PC-3 (cell line): ENCODE measurements at regions not wholly inside any gene's neighbourhood (a gene's known extent, or its start where the extent isn't known, plus 50 kb on each side); places are given as distances from the start of the nearest gene placed in this dataset.

ENCODE experiments used
- ATAC-seq: fragments of 200-7000 bp; cut with Tn5 transposase; 2 replicates; pipeline ENCODE4 v1.9.1; 2020; ENCODE audit warnings: mild to moderate bottlenecking, moderate library complexity
- BruUV-seq: library from RNA; stranded (reverse); fragments of 400-500 nt; replicated peaks from 2 replicates; lab custom pipeline; 2021; lab: Mats Ljungman, UMichigan
- CTCF ChIA-PET: fragments of 300-600 bp; sonication (Branson Sonifier 250); formaldehyde crosslinking; loops from one replicate; lab custom pipeline; 2022; ENCODE audit warnings: antibody characterized with exemption; lab: Charles Lee
- POLR2A ChIA-PET: fragments of 300-600 bp; sonication (Branson Sonifier 250); formaldehyde crosslinking; loops from one replicate; lab custom pipeline; 2022; ENCODE audit warnings: antibody characterized with exemption; ENCODE audit not compliant: unreplicated experiment; lab: Charles Lee
- DNase-seq: peaks from one replicate; pipeline ENCODE4 v3.0.0-alpha.2; 2015
- H2AFZ ChIP-seq: fragments of 300-600 bp; sonication (generic); 2 replicates; pipeline ENCODE4 v1.6.0; 2016; ENCODE audit warnings: antibody characterized with exemption, low read length
- H3F3A ChIP-seq: fragments of 300-600 bp; sonication (generic); one replicate; pipeline ENCODE4 v1.6.0; 2017; ENCODE audit warnings: antibody characterized with exemption, low read length, control low read depth, mild to moderate bottlenecking; ENCODE audit not compliant: unreplicated experiment
- H3K27ac ChIP-seq: fragments of 300-600 bp; sonication (generic); 2 replicates; pipeline ENCODE4 v1.5.1; 2016; ENCODE audit warnings: mild to moderate bottlenecking, low read length
- H3K27me3 ChIP-seq: fragments of 300-600 bp; sonication (generic); 2 replicates; pipeline ENCODE4 v1.6.1; 2016; ENCODE audit warnings: low read length, mixed read lengths
- H3K36me3 ChIP-seq: fragments of 300-600 bp; sonication (generic); 2 replicates; pipeline ENCODE4 v1.6.1; 2016; ENCODE audit warnings: low read depth, mixed run types, low read length, mixed read lengths
- H3K4me1 ChIP-seq: fragments of 300-600 bp; sonication (generic); 2 replicates; pipeline ENCODE4 v1.5.1; 2016; ENCODE audit warnings: low read length; ENCODE audit not compliant: insufficient read depth
- H3K4me2 ChIP-seq: fragments of 300-600 bp; sonication (generic); 2 replicates; pipeline ENCODE4 v1.6.0; 2016; ENCODE audit warnings: low read length
- H3K4me3 ChIP-seq: fragments of 300-600 bp; sonication (generic); 2 replicates; pipeline ENCODE4 v1.5.1; 2016; ENCODE audit warnings: mild to moderate bottlenecking, low read length, mixed read lengths
- H3K79me2 ChIP-seq: fragments of 300-600 bp; sonication (generic); 2 replicates; pipeline ENCODE4 v1.6.1; 2017; ENCODE audit warnings: low read length, mixed read lengths
- H3K9ac ChIP-seq: fragments of 300-600 bp; sonication (generic); 2 replicates; pipeline ENCODE4 v1.6.0; 2016; ENCODE audit warnings: mild to moderate bottlenecking, low read length
- H3K9me2 ChIP-seq: fragments of 300-600 bp; sonication (generic); replicated peaks from 2 replicates; pipeline ENCODE4 v1.6.1; 2016; ENCODE audit warnings: mixed run types, low read length, mixed read lengths
- H3K9me3 ChIP-seq: fragments of 300-600 bp; sonication (generic); 2 replicates; pipeline ENCODE4 v1.6.1; 2016; ENCODE audit warnings: low read length, mixed read lengths
- H4K20me1 ChIP-seq: fragments of 300-600 bp; sonication (generic); 2 replicates; pipeline ENCODE4 v1.6.1; 2016; ENCODE audit warnings: low read length, mixed read lengths
- EZH2 ChIP-seq: fragments of 300-600 bp; sonication (generic); IDR thresholded peaks from one replicate; pipeline ENCODE4 v1.6.1; 2017; ENCODE audit warnings: antibody characterized with exemption, mild to moderate bottlenecking, low read length; ENCODE audit not compliant: unreplicated experiment
- EZH2phosphoT487 ChIP-seq: fragments of 300-600 bp; sonication (generic); IDR thresholded peaks from 2 replicates; pipeline ENCODE4 v1.6.1; 2018; ENCODE audit warnings: mild to moderate bottlenecking, antibody characterized with exemption, low read length, borderline replicate concordance
- intact Hi-C: fragments of 100-400 bp; cut with micrococcal nuclease; formaldehyde crosslinking; loops from 2 replicates; pipeline ENCODE4 v1.9.0; 2023
- TF ChIP-seq, protein P1 (sequence below): fragments of 300-600 bp; sonication (generic); conservative IDR thresholded peaks from 2 replicates; pipeline ENCODE4 v1.5.1; 2017; ENCODE audit warnings: antibody characterized with exemption, low read depth, mild to moderate bottlenecking, low read length

DNA sequence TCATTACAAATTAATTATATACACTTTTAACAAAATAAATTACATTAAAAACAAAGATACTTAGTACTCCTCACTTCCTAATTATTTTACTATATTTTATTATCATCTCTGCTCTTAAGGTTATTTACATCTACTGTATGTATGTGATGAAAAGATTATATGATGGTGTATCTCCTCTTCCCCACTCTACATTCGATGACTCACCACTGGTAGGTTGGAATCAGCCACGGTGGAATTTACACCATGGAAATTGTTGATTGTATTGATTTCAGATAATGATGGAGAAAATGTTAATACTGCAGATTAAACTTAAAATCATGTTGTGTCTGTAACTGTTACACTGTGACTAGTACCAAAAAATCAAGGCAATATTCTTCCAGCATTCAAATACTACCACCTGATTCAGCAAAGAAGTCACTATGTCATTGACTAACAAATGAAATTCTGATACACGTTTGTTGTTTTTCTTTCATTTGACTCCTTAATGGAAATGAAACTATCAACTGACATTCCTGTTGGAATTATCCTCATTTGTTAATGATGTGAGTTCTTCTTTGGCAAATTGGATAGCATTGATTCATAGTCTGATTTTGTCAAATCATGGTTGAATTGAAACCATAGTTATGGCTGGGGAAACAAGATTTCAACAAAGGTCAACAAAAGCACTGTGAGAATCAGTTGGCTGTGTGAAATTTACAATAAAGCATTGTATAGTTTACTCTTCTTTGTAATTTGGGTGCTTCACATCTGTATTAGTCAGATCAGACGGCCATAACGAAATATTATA, 69.0 kb upstream of the NLK start:
- no peaks in the 10 kb centered on the region for H3K9me2 ChIP-seq
- CTCF ChIA-PET: no interaction called here
- ATAC-seq: no peak

DNA sequence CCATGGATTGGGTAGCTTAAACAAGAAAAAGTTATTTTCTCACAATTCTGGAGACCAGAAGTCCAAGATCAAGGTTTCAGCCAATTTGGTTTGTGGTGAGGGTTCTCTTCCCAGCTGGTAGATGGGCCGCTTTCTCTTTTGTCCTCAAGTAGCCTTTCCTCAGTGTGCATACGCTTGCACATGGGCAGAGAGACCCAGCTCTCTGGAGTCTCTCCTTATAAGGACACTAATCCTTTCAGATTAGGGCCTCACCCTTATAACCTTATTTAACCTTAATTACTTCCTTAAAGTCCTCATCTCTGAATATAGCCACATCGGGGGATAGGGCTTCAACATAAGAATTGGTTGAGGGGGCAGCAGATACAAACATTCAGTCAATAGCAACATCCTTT, 68.4 kb upstream of the NLK start:
- CTCF ChIA-PET: no interaction called here
- no peaks in the 10 kb centered on the region for H3K9me2 ChIP-seq
- no TSS peak for BruUV-seq
- peaks cover 34% of the 10 kb centered on the region for H3K4me1 ChIP-seq
- no peak overlapping the region for H3K4me2 ChIP-seq
- no peak overlapping the region for H3K27ac ChIP-seq
- no peaks in the 10 kb centered on the region for H3K36me3 ChIP-seq
- no peaks in the 10 kb centered on the region for H4K20me1 ChIP-seq
- TF ChIP-seq EZH2phosphoT487: no peak
- TF ChIP-seq, protein P1, sequence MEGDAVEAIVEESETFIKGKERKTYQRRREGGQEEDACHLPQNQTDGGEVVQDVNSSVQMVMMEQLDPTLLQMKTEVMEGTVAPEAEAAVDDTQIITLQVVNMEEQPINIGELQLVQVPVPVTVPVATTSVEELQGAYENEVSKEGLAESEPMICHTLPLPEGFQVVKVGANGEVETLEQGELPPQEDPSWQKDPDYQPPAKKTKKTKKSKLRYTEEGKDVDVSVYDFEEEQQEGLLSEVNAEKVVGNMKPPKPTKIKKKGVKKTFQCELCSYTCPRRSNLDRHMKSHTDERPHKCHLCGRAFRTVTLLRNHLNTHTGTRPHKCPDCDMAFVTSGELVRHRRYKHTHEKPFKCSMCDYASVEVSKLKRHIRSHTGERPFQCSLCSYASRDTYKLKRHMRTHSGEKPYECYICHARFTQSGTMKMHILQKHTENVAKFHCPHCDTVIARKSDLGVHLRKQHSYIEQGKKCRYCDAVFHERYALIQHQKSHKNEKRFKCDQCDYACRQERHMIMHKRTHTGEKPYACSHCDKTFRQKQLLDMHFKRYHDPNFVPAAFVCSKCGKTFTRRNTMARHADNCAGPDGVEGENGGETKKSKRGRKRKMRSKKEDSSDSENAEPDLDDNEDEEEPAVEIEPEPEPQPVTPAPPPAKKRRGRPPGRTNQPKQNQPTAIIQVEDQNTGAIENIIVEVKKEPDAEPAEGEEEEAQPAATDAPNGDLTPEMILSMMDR: no peak
- TF ChIP-seq EZH2: no peak
- H3F3A ChIP-seq: no peaks in the 10 kb centered on the region
- no peaks in the 10 kb centered on the region for H3K9me3 ChIP-seq
- H3K4me3 ChIP-seq: no peak overlapping the region
- intact Hi-C loops: no loop called here
- ATAC-seq: no peak
- POLR2A ChIA-PET: no interaction called here
- H3K9ac ChIP-seq: no peak overlapping the region
- no peaks in the 10 kb centered on the region for H3K27me3 ChIP-seq
- no peaks in the 10 kb centered on the region for H3K79me2 ChIP-seq
- no peak for DNase-seq
- no peak overlapping the region for H2AFZ ChIP-seq

More for the DNA sequence above, 69.0 kb upstream of the NLK start:
- BruUV-seq: no TSS peak
- Histone ChIP-seq H3K36me3 (no peaks in the 10 kb centered on the region), H4K20me1 (no peaks in the 10 kb centered on the region), H3K27ac (no peak overlapping the region), H3K79me2 (no peaks in the 10 kb centered on the region), H3K4me2 (no peak overlapping the region), H3K9ac (no peak overlapping the region), H3K4me1 (peaks cover 28% of the 10 kb centered on the region), H3F3A (no peaks in the 10 kb centered on the region), H3K4me3 (no peak overlapping the region), H3K9me3 (no peaks in the 10 kb centered on the region), H2AFZ (no peak overlapping the region), H3K27me3 (no peaks in the 10 kb centered on the region)
- no peak for DNase-seq
- POLR2A ChIA-PET: no interaction called here
- TF ChIP-seq, protein P1: no peak
- TF ChIP-seq EZH2phosphoT487: no peak
- TF ChIP-seq EZH2: no peak
- intact Hi-C loops: no loop called here

DNA sequence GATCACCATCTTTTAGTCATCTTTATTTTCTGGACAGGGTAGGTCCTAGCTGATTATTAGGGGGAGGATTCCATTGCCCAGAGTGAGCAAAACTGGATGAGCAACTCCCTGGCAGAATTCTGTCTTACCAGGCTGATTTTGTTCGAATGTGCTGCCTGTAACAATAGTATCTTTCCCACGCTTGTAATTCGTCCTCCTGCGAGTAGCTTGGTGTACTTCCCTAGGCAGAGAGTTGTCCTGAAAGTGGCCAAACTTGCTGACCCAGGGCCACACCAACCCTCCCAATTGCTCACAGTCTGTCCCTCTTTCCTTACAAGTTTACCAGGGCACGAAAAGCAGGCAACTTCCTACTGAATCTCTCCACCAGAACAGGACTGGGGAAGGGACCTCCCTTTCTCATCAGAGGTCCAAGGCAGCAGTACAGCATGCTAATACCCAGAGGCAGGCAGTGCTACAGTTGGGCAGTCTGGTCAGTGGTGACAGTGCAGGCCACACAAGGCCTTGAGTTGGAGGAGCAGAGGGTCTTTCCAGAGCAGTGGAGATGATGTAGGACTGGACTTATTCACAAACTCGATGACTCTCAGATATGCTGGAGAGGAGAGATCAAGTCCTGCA, 67.8 kb upstream of the NLK start:
- Histone ChIP-seq H2AFZ (no peak overlapping the region), H3K9me2 (no peaks in the 10 kb centered on the region), H3K36me3 (no peaks in the 10 kb centered on the region), H3K27ac (peak overlapping the region; percentile 90), H3K27me3 (no peaks in the 10 kb centered on the region), H3F3A (no peaks in the 10 kb centered on the region), H4K20me1 (no peaks in the 10 kb centered on the region), H3K4me2 (peak overlapping the region; percentile 57), H3K79me2 (no peaks in the 10 kb centered on the region), H3K9ac (peak overlapping the region; percentile 55; the same call in 1 of the 2 replicates), H3K9me3 (no peaks in the 10 kb centered on the region), H3K4me1 (peaks cover 38% of the 10 kb centered on the region), H3K4me3 (no peak overlapping the region)
- TF ChIP-seq, protein P1: no peak
- no peak for TF ChIP-seq EZH2phosphoT487
- no peak for TF ChIP-seq EZH2
- ChIA-PET POLR2A (no interaction called here), CTCF (interaction anchor here (1.0 kb wide), 1 partner anchor 258 kb away, joined by 3 read pairs; no protein-coding TSS in a partner anchor)
- DNase-seq: peak; percentile 44
- peak; percentile 10; the same call in 1 of the 2 replicates for ATAC-seq
- no TSS peak for BruUV-seq
- intact Hi-C loops: no loop called here
